ENCODE measurements at regions not wholly inside any gene's neighbourhood (a gene's known extent, or its start where the extent isn't known, plus 50 kb on each side); places are given as distances from the start of the nearest gene placed in this dataset.

- TF ChIP-seq, protein P1, sequence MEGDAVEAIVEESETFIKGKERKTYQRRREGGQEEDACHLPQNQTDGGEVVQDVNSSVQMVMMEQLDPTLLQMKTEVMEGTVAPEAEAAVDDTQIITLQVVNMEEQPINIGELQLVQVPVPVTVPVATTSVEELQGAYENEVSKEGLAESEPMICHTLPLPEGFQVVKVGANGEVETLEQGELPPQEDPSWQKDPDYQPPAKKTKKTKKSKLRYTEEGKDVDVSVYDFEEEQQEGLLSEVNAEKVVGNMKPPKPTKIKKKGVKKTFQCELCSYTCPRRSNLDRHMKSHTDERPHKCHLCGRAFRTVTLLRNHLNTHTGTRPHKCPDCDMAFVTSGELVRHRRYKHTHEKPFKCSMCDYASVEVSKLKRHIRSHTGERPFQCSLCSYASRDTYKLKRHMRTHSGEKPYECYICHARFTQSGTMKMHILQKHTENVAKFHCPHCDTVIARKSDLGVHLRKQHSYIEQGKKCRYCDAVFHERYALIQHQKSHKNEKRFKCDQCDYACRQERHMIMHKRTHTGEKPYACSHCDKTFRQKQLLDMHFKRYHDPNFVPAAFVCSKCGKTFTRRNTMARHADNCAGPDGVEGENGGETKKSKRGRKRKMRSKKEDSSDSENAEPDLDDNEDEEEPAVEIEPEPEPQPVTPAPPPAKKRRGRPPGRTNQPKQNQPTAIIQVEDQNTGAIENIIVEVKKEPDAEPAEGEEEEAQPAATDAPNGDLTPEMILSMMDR (optimal IDR thresholded peaks at IDR 0.05 in 1 of 3, IDR thresholded peaks at IDR 0.05 in 1 of 3, conservative IDR thresholded peaks at IDR 0.05 in 1 of 3; ENCODE audit: extremely low read depth in 1 of 3, insufficient read depth in 2 of 3, low read length in 3 of 3) = no peak
- no peak for TF ChIP-seq EZH2 (IDR thresholded peaks at IDR 0.05; ENCODE audit: low read length)
Observed at GRCh38 chr4:128716338-128716737, 93.2 kb upstream of the JADE1 start.

All from keratinocyte (primary cell).